ENCODE measurements at regions not wholly inside any gene's neighbourhood (a gene's known extent, or its start where the extent isn't known, plus 50 kb on each side); places are given as distances from the start of the nearest gene placed in this dataset.

- Histone ChIP-seq H3K4me1 (ENCODE audit: control insufficient read depth in 1 of 2, low read depth in 2 of 2) (peaks cover 0 to 19% of the 10 kb centered on the region in 2 donors), H3K27ac (no peak overlapping the region), H3K4me3 (no peak overlapping the region), H3K27me3 (replicated peaks; ENCODE audit: insufficient read depth) (no peaks in the 10 kb centered on the region), H3K36me3 (no peaks in the 10 kb centered on the region), H3K9me3 (no peaks in the 10 kb centered on the region)
- DNase-seq (ENCODE audit: low spot score) (no peak), ATAC-seq (ENCODE audit: insufficient number of reproducible peaks, low FRiP score, low read depth) (no peak)
- no peak for TF ChIP-seq CTCF (IDR thresholded peaks at IDR 0.05)
Measured at GRCh38 chr4:155603360-155603891, 63.2 kb upstream of the GUCY1A1 start.

GRCh38 chr4:155602351-155603140, 64.1 kb upstream of the GUCY1A1 start:
- no peaks in the 10 kb centered on the region for H3K36me3 ChIP-seq
- H3K27ac ChIP-seq, result no peak overlapping the region
- no peak for TF ChIP-seq CTCF (IDR thresholded peaks at IDR 0.05)
- H3K4me3 ChIP-seq, result no peak overlapping the region
- no peaks in the 10 kb centered on the region for H3K27me3 ChIP-seq (replicated peaks; ENCODE audit: insufficient read depth)
- H3K4me1 ChIP-seq (ENCODE audit: control insufficient read depth in 1 of 2, low read depth in 2 of 2), result peaks cover 0 to 19% of the 10 kb centered on the region in 2 donors
- ATAC-seq (ENCODE audit: insufficient number of reproducible peaks, low FRiP score, low read depth), result no peak
- no peaks in the 10 kb centered on the region for H3K9me3 ChIP-seq
- no peak for DNase-seq (ENCODE audit: low spot score)

GRCh38 chr4:155600244-155600643, 66.4 kb upstream of the GUCY1A1 start:
- ATAC-seq (ENCODE audit: insufficient number of reproducible peaks, low FRiP score, low read depth), result no peak
- Histone ChIP-seq H3K9me3 (no peaks in the 10 kb centered on the region), H3K4me3 (no peak overlapping the region), H3K36me3 (no peaks in the 10 kb centered on the region), H3K27me3 (replicated peaks; ENCODE audit: insufficient read depth) (no peaks in the 10 kb centered on the region), H3K4me1 (ENCODE audit: control insufficient read depth in 1 of 2, low read depth in 2 of 2) (peaks cover 0 to 18% of the 10 kb centered on the region in 2 donors), H3K27ac (no peak overlapping the region)
- TF ChIP-seq CTCF (IDR thresholded peaks at IDR 0.05), result no peak
- no peak for DNase-seq (ENCODE audit: low spot score)

DNA sequence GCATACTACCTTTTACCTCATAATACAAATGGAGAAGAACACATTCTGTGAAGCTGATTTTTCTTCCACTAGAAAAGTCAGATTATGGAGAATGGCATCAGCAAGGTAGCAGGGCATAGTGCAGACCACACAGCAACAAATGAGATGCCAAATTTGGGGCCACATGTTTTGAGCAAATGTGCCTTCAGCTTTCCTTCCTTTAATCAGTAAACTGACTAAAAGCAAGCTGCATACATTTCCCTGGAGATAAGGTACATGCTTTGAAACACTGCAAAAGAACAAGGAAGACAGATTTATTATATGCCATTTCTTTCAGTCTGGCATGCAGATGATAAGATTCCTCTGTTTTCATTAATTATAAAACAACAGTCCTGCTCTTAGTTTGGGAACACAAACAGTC, 67.1 kb upstream of the GUCY1A1 start:
- H3K4me3 ChIP-seq, result no peak overlapping the region
- H3K9me3 ChIP-seq, result no peaks in the 10 kb centered on the region
- no peak for ATAC-seq (ENCODE audit: insufficient number of reproducible peaks, low FRiP score, low read depth)
- H3K27me3 ChIP-seq (replicated peaks; ENCODE audit: insufficient read depth), result no peaks in the 10 kb centered on the region
- TF ChIP-seq CTCF (IDR thresholded peaks at IDR 0.05), result no peak
- no peak overlapping the region for H3K27ac ChIP-seq
- DNase-seq (ENCODE audit: low spot score), result no peak
- H3K36me3 ChIP-seq, result no peaks in the 10 kb centered on the region
- H3K4me1 ChIP-seq (ENCODE audit: control insufficient read depth in 1 of 2, low read depth in 2 of 2), result peaks cover 0 to 11% of the 10 kb centered on the region in 2 donors

GRCh38 chr4:155599085-155599484, 67.6 kb upstream of the GUCY1A1 start:
- Histone ChIP-seq H3K4me1 (ENCODE audit: control insufficient read depth in 1 of 2, low read depth in 2 of 2) (peaks cover 0 to 6% of the 10 kb centered on the region in 2 donors), H3K27me3 (replicated peaks; ENCODE audit: insufficient read depth) (no peaks in the 10 kb centered on the region), H3K36me3 (no peaks in the 10 kb centered on the region), H3K4me3 (no peak overlapping the region), H3K9me3 (no peaks in the 10 kb centered on the region), H3K27ac (no peak overlapping the region)
- no peak for ATAC-seq (ENCODE audit: insufficient number of reproducible peaks, low FRiP score, low read depth)
- TF ChIP-seq CTCF (IDR thresholded peaks at IDR 0.05), result no peak
- no peak for DNase-seq (ENCODE audit: low spot score)

All from thoracic aorta (tissue), 2 donors.